ENCODE measurements at regions not wholly inside any gene's neighbourhood (a gene's known extent, or its start where the extent isn't known, plus 50 kb on each side); places are given as distances from the start of the nearest gene placed in this dataset.

- TF ChIP-seq CTCF (IDR thresholded peaks at IDR 0.05) = no peak
- TF ChIP-seq POLR2AphosphoS5 (IDR thresholded peaks at IDR 0.05) = no peak
- TF ChIP-seq POLR2A (IDR thresholded peaks at IDR 0.05) = no peak
These were observed 113.2 kb downstream of the MIAT start for GRCh38 chr22:26770624-26771023.

All from prostate gland (tissue), 2 donors.